Heart left ventricle (tissue), 13 donors: ENCODE measurements at regions not wholly inside any gene's neighbourhood (a gene's known extent, or its start where the extent isn't known, plus 50 kb on each side); places are given as distances from the start of the nearest gene placed in this dataset.

Source experiments
- POLR2A ChIP-seq, 2 donors: fragments of 450-650 bp; IDR thresholded peaks; one replicate each; pipeline ENCODE4 v1.6.1; 2017; ENCODE audit warnings: antibody characterized with exemption in 2 of 2, mild to moderate bottlenecking in 2 of 2, moderate library complexity in 2 of 2
- TF ChIP-seq, protein P1 (sequence below), 12 donors: fragments of 200-600 bp; sonication (generic) in 4 of 12; IDR thresholded peaks; one replicate each; pipeline versions ENCODE4 v1.5.0 to v1.8.0; 2018 to 2022; ENCODE audit warnings: antibody characterized with exemption in 12 of 12, mild to moderate bottlenecking in 5 of 12
- donor health status: ischemic (EF 13 %, LVEDD 7.1; RV severe dilation, severe dysfunction).
- donor health status: DM: no; HTN: yes; CAD: no.
- donor health status: DM: no; HTN: no; CAD: no.
- donor health status: ischemic (EF 25% LVEDD 6.9; RV normal size, moderate dysfunction).
- donor health status: ischemic (EF 25% LVEDD 5.7; RV mildly dilated, moderate dysfunction).
- donor health status: ischemic (EF 35%, LVEDD 5.7; RV mildly dilated, moderate dysfunction).
- donor health status: nonischemic (EF 11% LVEDD 7.7; RV severe dilation, severe dysfunction).
- donor health status: DM: yes; HTN: yes; CAD: no.
- donor health status: PGD.
- donor health status: ischemic (EF 29% LVEDD 5.4; RV normal size, mild dysfunction).
- donor health status: nonischemic (EF 23%, LVEDD 6.1; RV moderate dilation, normal function).

DNA sequence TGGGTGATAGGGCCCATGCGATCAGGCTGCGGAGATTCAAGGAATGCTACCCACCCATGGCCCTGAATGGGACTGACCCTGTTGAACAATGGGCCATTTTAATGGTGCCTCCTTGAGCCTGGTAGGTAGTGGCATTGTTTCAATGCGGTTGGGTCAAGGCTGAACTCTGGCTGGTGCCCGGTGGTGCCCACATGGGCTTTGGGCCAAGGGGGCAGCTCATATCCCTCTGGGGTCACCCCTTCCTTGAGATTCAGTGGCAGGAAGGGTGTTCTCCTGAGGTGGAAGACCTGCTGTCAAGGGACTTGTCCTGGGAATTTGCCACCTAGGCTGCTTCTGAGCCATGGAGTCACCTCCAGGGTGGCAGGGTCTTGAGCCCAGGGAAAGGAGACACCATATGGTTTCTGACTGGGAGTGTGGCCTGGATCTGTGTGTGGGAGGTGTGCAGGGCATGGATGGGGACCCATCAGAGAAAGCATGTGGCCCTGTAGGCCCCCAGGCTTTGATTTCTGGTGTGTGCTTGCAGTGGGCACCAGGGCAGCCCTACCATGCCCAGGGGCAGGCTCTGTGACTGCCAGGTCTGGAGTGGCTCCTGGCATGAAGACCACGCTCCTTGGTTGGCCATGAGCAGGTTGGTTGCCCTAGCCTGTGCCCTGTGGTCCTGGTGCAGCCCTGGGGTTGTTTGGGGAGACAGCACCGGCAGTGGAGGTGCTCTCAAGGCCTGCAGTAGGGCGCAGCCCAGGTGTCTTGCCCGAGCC is 199.9 kb downstream of the UBE3A start:
- TF ChIP-seq, protein P1, sequence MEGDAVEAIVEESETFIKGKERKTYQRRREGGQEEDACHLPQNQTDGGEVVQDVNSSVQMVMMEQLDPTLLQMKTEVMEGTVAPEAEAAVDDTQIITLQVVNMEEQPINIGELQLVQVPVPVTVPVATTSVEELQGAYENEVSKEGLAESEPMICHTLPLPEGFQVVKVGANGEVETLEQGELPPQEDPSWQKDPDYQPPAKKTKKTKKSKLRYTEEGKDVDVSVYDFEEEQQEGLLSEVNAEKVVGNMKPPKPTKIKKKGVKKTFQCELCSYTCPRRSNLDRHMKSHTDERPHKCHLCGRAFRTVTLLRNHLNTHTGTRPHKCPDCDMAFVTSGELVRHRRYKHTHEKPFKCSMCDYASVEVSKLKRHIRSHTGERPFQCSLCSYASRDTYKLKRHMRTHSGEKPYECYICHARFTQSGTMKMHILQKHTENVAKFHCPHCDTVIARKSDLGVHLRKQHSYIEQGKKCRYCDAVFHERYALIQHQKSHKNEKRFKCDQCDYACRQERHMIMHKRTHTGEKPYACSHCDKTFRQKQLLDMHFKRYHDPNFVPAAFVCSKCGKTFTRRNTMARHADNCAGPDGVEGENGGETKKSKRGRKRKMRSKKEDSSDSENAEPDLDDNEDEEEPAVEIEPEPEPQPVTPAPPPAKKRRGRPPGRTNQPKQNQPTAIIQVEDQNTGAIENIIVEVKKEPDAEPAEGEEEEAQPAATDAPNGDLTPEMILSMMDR (IDR thresholded peaks at IDR 0.05), result no peak
- TF ChIP-seq POLR2A (IDR thresholded peaks at IDR 0.05), result no peak
